Keratinocyte (primary cell): ENCODE measurements at regions not wholly inside any gene's neighbourhood (a gene's known extent, or its start where the extent isn't known, plus 50 kb on each side); places are given as distances from the start of the nearest gene placed in this dataset.

Source experiments
- DNase-seq: peaks from one replicate; pipeline ENCODE4 v3.0.0-alpha.2; 2011; ENCODE audit warnings: low read depth, missing footprints, low spot score
- FAIRE-seq: peaks from 2 replicates; lab custom pipeline; 2011; peaks lifted over from hg19 to GRCh38; lab: Jason Lieb, UNC
- H2AFZ ChIP-seq: 2 replicates; pipeline ENCODE4 v1.6.0; 2012; ENCODE audit warnings: low read length, control low read depth, inconsistent platforms; ENCODE audit not compliant: control insufficient read depth
- H3K27ac ChIP-seq: 2 replicates; pipeline ENCODE4 v1.5.1; 2011; ENCODE audit warnings: low read length; ENCODE audit not compliant: control insufficient read depth, insufficient read depth
- H3K27me3 ChIP-seq: 3 replicates; pipeline ENCODE4 v1.6.0; 2011; ENCODE audit warnings: low read length; ENCODE audit not compliant: control insufficient read depth, insufficient read depth; ENCODE audit errors: extremely low read depth
- H3K36me3 ChIP-seq, 2 experiments: 2 replicates in 1 of 2; 3 replicates in 1 of 2; pipeline ENCODE4 v1.5.1; 2011; ENCODE audit warnings: low read length in 2 of 2, mild to moderate bottlenecking in 1 of 2; ENCODE audit not compliant: control insufficient read depth in 2 of 2, insufficient read depth in 2 of 2; ENCODE audit errors: extremely low read depth in 1 of 2
- H3K4me1 ChIP-seq: 3 replicates; pipeline ENCODE4 v1.5.1; 2011; ENCODE audit warnings: low read length; ENCODE audit not compliant: control insufficient read depth, insufficient read depth; ENCODE audit errors: extremely low read depth
- H3K4me2 ChIP-seq: 3 replicates; pipeline ENCODE4 v1.6.0; 2011; ENCODE audit warnings: low read depth, low read length; ENCODE audit not compliant: control insufficient read depth, insufficient read depth; ENCODE audit errors: extremely low read depth
- H3K4me3 ChIP-seq, 3 experiments: fragments of 200-600 bp in 1 of 3; sonication (generic) in 1 of 3; 2 replicates in 2 of 3; 3 replicates in 1 of 3; pipeline ENCODE4 v1.5.1; 2011 to 2016; ENCODE audit warnings: low read length in 3 of 3, mild to moderate bottlenecking in 3 of 3, control low read depth in 2 of 3, inconsistent platforms in 1 of 3, low read depth in 1 of 3, mixed read lengths in 1 of 3, mixed run types in 1 of 3, moderate library complexity in 1 of 3; ENCODE audit not compliant: control insufficient read depth in 2 of 3, insufficient read depth in 2 of 3; ENCODE audit errors: extremely low read depth in 1 of 3
- H3K79me2 ChIP-seq: 2 replicates; pipeline ENCODE4 v1.6.0; 2012; ENCODE audit warnings: low read length; ENCODE audit not compliant: control insufficient read depth, insufficient read depth
- H3K9ac ChIP-seq: 3 replicates; pipeline ENCODE4 v1.6.0; 2011; ENCODE audit warnings: low read length; ENCODE audit not compliant: control insufficient read depth, insufficient read depth; ENCODE audit errors: extremely low read depth
- H3K9me1 ChIP-seq: 3 replicates; pipeline ENCODE4 v1.6.0; 2011; ENCODE audit warnings: low read length; ENCODE audit not compliant: control insufficient read depth, insufficient read depth; ENCODE audit errors: extremely low read depth
- H3K9me3 ChIP-seq: 2 replicates; pipeline ENCODE4 v1.5.1; 2012; ENCODE audit warnings: low read depth, low read length; ENCODE audit not compliant: control insufficient read depth
- H4K20me1 ChIP-seq: 3 replicates; pipeline ENCODE4 v1.6.0; 2011; ENCODE audit warnings: low read length; ENCODE audit not compliant: control insufficient read depth, insufficient read depth; ENCODE audit errors: extremely low read depth
- EZH2 ChIP-seq: IDR thresholded peaks from one replicate; pipeline ENCODE4 v1.6.1; 2012; ENCODE audit warnings: inconsistent platforms, mild to moderate bottlenecking, low read length, moderate library complexity
- dilution Hi-C: fragments of 300-500 bp; cut with MboI; formaldehyde crosslinking; loops from one replicate; pipeline ENCODE4 v1.7.0; 2020; ENCODE audit warnings: low sequenced_read_pairs; ENCODE audit not compliant: extremely low pct_ligation_motif_present
- TF ChIP-seq, protein P1 (sequence below), 3 experiments: IDR thresholded peaks in 1 of 3; conservative IDR thresholded peaks in 1 of 3; optimal IDR thresholded peaks in 1 of 3; 2 replicates in 2 of 3; 3 replicates in 1 of 3; pipeline versions ENCODE3 to v1.5.1; 2011; ENCODE audit warnings: low read length in 3 of 3, mild to moderate bottlenecking in 3 of 3, moderate library complexity in 2 of 3, control low read depth in 1 of 3, inconsistent platforms in 1 of 3; ENCODE audit not compliant: insufficient read depth in 2 of 3; ENCODE audit errors: extremely low read depth in 1 of 3

DNA sequence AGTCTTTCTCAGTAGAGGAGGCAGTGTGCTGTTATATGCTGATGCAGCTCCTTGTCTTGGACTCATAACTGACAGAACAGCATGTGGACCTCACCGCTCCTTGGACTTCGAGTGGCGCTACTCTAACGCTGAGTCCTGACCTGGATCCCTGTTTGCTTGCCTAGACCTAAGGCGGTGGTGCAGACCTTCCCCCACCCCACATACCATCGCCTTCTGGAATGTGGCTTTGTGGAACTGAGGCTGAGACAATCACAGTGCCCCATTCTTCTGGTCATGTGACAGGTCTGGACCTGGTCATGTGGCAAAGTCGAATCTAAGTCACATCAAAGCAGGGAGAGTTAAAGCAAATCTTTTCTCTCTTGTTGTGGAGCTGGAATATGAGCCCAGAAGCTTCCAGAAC is 190.7 kb upstream of the MKI67 start:
- H4K20me1 ChIP-seq = no peaks in the 10 kb centered on the region
- no peaks in the 10 kb centered on the region for H3K36me3 ChIP-seq
- H3K27ac ChIP-seq = no peak overlapping the region
- no peak overlapping the region for H2AFZ ChIP-seq
- no peak for DNase-seq
- H3K27me3 ChIP-seq = no peaks in the 10 kb centered on the region
- no peak overlapping the region for H3K9ac ChIP-seq
- no peaks in the 10 kb centered on the region for H3K79me2 ChIP-seq
- no peak for FAIRE-seq
- no peak overlapping the region for H3K4me3 ChIP-seq
- no peak overlapping the region for H3K4me2 ChIP-seq
- H3K9me3 ChIP-seq = no peaks in the 10 kb centered on the region
- no peaks in the 10 kb centered on the region for H3K4me1 ChIP-seq
- TF ChIP-seq, protein P1, sequence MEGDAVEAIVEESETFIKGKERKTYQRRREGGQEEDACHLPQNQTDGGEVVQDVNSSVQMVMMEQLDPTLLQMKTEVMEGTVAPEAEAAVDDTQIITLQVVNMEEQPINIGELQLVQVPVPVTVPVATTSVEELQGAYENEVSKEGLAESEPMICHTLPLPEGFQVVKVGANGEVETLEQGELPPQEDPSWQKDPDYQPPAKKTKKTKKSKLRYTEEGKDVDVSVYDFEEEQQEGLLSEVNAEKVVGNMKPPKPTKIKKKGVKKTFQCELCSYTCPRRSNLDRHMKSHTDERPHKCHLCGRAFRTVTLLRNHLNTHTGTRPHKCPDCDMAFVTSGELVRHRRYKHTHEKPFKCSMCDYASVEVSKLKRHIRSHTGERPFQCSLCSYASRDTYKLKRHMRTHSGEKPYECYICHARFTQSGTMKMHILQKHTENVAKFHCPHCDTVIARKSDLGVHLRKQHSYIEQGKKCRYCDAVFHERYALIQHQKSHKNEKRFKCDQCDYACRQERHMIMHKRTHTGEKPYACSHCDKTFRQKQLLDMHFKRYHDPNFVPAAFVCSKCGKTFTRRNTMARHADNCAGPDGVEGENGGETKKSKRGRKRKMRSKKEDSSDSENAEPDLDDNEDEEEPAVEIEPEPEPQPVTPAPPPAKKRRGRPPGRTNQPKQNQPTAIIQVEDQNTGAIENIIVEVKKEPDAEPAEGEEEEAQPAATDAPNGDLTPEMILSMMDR (optimal IDR thresholded peaks at IDR 0.05 in 1 of 3, IDR thresholded peaks at IDR 0.05 in 1 of 3, conservative IDR thresholded peaks at IDR 0.05 in 1 of 3; ENCODE audit: extremely low read depth in 1 of 3, insufficient read depth in 2 of 3, low read length in 3 of 3) = no peak
- TF ChIP-seq EZH2 = no peak
- no peaks in the 10 kb centered on the region for H3K9me1 ChIP-seq
- dilution Hi-C loops = no loop called here

DNA sequence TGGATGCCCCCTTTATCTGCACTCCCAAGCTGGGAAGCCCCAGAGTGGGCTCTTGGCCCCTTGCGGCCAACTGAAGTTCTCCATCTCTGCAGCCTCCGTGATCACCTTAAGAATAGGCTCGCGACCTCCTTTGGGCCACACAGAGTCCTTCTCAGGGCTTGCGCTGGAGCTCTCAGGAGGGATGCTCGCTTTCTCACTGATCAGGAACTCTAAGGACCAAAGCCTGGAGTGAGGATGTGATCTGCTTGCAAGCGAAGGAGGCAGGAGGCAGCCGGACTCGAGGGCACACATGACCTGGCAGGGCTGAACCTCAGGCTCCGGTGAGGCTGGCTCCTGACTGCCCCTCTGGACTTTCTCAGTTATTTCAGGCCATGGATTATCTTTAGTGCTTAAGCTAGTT is 192.1 kb upstream of the MKI67 start:
- Histone ChIP-seq H3K9ac (no peak overlapping the region), H3K9me3 (no peaks in the 10 kb centered on the region), H2AFZ (no peak overlapping the region), H3K4me2 (no peak overlapping the region), H3K27ac (no peak overlapping the region), H3K9me1 (no peaks in the 10 kb centered on the region), H3K4me3 (no peak overlapping the region), H4K20me1 (no peaks in the 10 kb centered on the region), H3K4me1 (no peaks in the 10 kb centered on the region), H3K27me3 (no peaks in the 10 kb centered on the region), H3K36me3 (no peaks in the 10 kb centered on the region), H3K79me2 (no peaks in the 10 kb centered on the region)
- DNase-seq = no peak
- TF ChIP-seq EZH2 = no peak
- TF ChIP-seq, protein P1 (optimal IDR thresholded peaks at IDR 0.05 in 1 of 3, IDR thresholded peaks at IDR 0.05 in 1 of 3, conservative IDR thresholded peaks at IDR 0.05 in 1 of 3; ENCODE audit: extremely low read depth in 1 of 3, insufficient read depth in 2 of 3, low read length in 3 of 3) = no peak
- no peak for FAIRE-seq
- dilution Hi-C loops = no loop called here
